ENCODE measurements at regions not wholly inside any gene's neighbourhood (a gene's known extent, or its start where the extent isn't known, plus 50 kb on each side); places are given as distances from the start of the nearest gene placed in this dataset.

DNA sequence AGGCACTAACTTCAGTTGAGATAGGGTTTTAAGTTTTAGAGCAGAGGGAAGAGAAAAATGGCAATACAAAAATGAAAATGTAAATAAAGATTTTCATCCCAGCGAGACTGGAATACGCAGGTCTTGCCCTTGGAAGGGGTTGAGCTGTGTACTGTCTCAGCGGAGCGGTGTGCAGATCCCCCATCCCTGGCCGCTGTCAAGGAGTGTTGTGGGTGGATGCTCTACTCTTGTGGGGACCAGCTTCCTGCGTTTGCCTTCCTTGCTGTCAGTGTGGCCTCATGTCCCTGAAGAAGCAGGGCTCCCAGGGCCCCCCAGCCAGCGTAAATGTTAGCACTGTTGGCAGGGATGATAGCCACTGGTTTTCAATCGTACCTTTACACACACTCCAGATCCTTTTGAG is 249.7 kb upstream of the PITRM1 start:
- no peak for TF ChIP-seq CTCF (IDR thresholded peaks at IDR 0.05; ENCODE audit: low read depth, low read length)
- DNase-seq (ENCODE audit: extremely low read depth, low read depth): no peak

GRCh38 chr10:3421537-3422257 is 249.1 kb upstream of the PITRM1 start:
- no peak for TF ChIP-seq CTCF (IDR thresholded peaks at IDR 0.05; ENCODE audit: low read depth, low read length)

DNA sequence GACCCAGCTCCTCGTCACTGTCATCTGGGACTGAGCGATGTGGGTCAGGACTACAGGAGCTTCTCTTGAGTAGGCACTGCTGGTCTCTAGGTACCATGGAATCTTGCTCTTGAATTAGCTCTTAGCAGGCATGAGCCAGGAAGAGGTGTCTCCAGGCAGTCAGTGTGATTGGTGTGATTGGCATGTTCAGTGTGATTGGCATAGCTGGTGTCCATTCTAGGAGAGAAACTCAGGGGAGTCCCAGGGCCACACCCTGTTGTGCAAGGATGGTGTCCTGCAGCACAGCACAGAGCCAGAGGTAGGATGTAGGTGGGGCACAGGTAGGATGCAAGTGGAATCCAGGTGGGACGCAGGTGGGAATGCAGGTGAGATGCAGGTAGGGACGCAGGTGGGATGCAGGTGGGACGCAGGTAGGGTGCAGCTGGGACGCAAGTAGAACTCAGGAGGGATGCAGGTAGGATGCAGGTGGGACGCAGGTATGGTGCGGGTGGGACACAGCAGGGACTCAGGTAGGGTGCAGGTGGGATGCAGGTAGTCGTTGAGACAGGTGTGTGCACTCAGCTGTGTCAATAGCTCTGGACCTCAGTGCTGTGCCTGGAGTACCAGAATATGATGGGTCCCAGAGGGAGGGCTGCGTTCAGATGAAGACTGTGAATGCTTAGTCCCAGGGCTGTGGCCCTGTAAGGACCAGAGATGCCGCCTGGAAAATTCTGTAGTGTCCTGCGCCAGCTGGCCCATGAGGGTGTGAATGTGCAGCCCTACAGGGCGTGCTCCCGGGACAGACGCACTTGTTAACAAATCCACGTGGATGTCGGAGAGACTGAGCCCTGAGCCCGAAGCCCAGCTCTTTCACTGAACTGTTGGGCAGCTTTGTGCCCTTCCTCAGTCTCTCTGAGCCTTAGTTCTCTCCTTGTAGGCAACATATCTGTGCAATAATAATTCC is 248.2 kb upstream of the PITRM1 start:
- TF ChIP-seq CTCF (IDR thresholded peaks at IDR 0.05; ENCODE audit: low read depth, low read length): no peak
- no peak for DNase-seq (ENCODE audit: extremely low read depth, low read depth)

More at GRCh38 chr10:3421537-3422257, 249.1 kb upstream of the PITRM1 start:
- no peak for DNase-seq (ENCODE audit: extremely low read depth, low read depth)

GRCh38 chr10:3419719-3420495 is 247.3 kb upstream of the PITRM1 start:
- TF ChIP-seq CTCF (IDR thresholded peaks at IDR 0.05; ENCODE audit: low read depth, low read length): no peak
- DNase-seq (ENCODE audit: extremely low read depth, low read depth): no peak

GRCh38 chr10:3418926-3419325 is 246.3 kb upstream of the PITRM1 start:
- DNase-seq (ENCODE audit: extremely low read depth, low read depth): no peak
- TF ChIP-seq CTCF (IDR thresholded peaks at IDR 0.05; ENCODE audit: low read depth, low read length): no peak

GRCh38 chr10:3418041-3418754 is 245.6 kb upstream of the PITRM1 start:
- TF ChIP-seq CTCF (IDR thresholded peaks at IDR 0.05; ENCODE audit: low read depth, low read length): no peak
- DNase-seq (ENCODE audit: extremely low read depth, low read depth): no peak
